Smooth muscle cell (in vitro differentiated cells): ENCODE measurements at regions not wholly inside any gene's neighbourhood (a gene's known extent, or its start where the extent isn't known, plus 50 kb on each side); places are given as distances from the start of the nearest gene placed in this dataset.

ENCODE experiments used
- DNase-seq: peaks from one replicate; lab custom pipeline; 2025; ENCODE audit not compliant: unreplicated experiment; lab: John Stamatoyannopoulos, UW
- H2AFZ ChIP-seq: fragments of 200-600 bp; sonication (generic); 2 replicates; pipeline ENCODE4 v1.6.0; 2016; ENCODE audit warnings: antibody characterized with exemption, low read depth, mild to moderate bottlenecking
- H3F3A ChIP-seq: fragments of 200-600 bp; sonication (generic); 2 replicates; pipeline ENCODE4 v1.6.0; 2017; ENCODE audit warnings: antibody characterized with exemption, low read depth
- H3K27ac ChIP-seq: fragments of 200-600 bp; sonication (generic); 2 replicates; pipeline ENCODE4 v1.5.1; 2016; ENCODE audit warnings: low read depth, mild to moderate bottlenecking
- H3K27me3 ChIP-seq: fragments of 200-600 bp; sonication (generic); 2 replicates; pipeline ENCODE4 v1.6.1; 2016; ENCODE audit warnings: low read depth, mild to moderate bottlenecking
- H3K36me3 ChIP-seq: fragments of 200-600 bp; sonication (generic); 2 replicates; pipeline ENCODE4 v1.5.1; 2016; ENCODE audit warnings: low read depth
- H3K4me1 ChIP-seq: fragments of 200-600 bp; sonication (generic); 2 replicates; pipeline ENCODE4 v1.5.1; 2016; ENCODE audit warnings: low read depth
- H3K4me2 ChIP-seq: fragments of 200-600 bp; sonication (generic); 2 replicates; pipeline ENCODE4 v1.6.0; 2016; ENCODE audit warnings: mild to moderate bottlenecking
- H3K4me3 ChIP-seq: fragments of 200-600 bp; sonication (generic); 2 replicates; pipeline ENCODE4 v1.5.1; 2016; ENCODE audit warnings: mild to moderate bottlenecking
- H3K79me2 ChIP-seq: fragments of 200-600 bp; sonication (generic); 2 replicates; pipeline ENCODE4 v1.6.0; 2016; ENCODE audit warnings: low read depth, mild to moderate bottlenecking
- H3K9ac ChIP-seq: fragments of 200-600 bp; sonication (generic); 2 replicates; pipeline ENCODE4 v1.6.0; 2016; ENCODE audit warnings: low read depth
- H3K9me3 ChIP-seq: fragments of 200-600 bp; sonication (generic); replicated peaks from 2 replicates; pipeline ENCODE4 v1.5.1; 2016; ENCODE audit warnings: low read depth
- H4K20me1 ChIP-seq: fragments of 200-600 bp; sonication (generic); 2 replicates; pipeline ENCODE4 v1.6.0; 2016; ENCODE audit warnings: low read depth
- WGBS: methylation state at CpG from one replicate; pipeline ENCODE4 v1.1.7; 2016; ENCODE audit warnings: low lambda C conversion rate; 5-methylcytosine and 5-hydroxymethylcytosine counted together
- TF ChIP-seq, protein P1 (sequence below): fragments of 200-600 bp; sonication (generic); IDR thresholded peaks from 2 replicates; pipeline ENCODE4 v1.5.1; 2017; ENCODE audit warnings: borderline replicate concordance, mild to moderate bottlenecking, antibody characterized with exemption; ENCODE audit not compliant: insufficient read depth, poor library complexity, severe bottlenecking

DNA sequence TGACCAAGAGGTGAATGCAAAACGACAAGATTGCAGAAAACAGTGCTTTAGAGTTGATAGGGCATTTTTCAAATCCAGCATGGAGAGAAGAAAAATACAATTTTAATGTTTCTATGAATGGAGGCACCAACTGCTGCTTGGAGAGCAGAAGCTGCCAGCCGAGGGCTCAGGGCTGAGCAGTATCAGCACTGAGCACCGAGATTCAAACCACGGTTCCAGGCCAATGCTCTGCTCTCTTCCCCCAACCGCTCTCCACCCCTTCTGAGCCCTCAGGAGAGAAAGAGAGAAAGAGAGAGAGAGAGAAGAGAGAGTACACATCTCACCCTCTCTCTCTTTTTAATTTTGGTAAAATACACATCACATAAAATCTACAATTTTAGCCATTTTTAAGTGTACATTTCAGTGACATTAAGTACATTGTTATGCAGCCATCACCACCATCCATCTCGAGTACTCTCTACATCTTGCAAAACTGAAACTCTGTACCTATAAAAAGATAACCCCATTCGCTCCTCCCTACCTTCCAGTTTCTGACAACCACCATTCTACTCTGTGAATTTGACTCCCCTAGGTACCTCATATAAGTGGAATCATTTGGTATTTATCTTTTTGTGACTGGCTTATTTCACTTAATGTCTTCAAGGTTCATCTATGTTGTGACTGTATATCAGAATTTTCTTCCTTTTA is 333.3 kb downstream of the MIAT start:
- H3K4me2 ChIP-seq, result no peak overlapping the region
- H3K27ac ChIP-seq, result no peak overlapping the region
- no peaks in the 10 kb centered on the region for H4K20me1 ChIP-seq
- H2AFZ ChIP-seq, result no peak overlapping the region
- no peaks in the 10 kb centered on the region for H3K9me3 ChIP-seq
- 83% methylated on average over 7 of the region's 7 CpGs for WGBS
- H3K4me3 ChIP-seq, result no peak overlapping the region
- no peak overlapping the region for H3K9ac ChIP-seq
- no peaks in the 10 kb centered on the region for H3K36me3 ChIP-seq
- TF ChIP-seq, protein P1, sequence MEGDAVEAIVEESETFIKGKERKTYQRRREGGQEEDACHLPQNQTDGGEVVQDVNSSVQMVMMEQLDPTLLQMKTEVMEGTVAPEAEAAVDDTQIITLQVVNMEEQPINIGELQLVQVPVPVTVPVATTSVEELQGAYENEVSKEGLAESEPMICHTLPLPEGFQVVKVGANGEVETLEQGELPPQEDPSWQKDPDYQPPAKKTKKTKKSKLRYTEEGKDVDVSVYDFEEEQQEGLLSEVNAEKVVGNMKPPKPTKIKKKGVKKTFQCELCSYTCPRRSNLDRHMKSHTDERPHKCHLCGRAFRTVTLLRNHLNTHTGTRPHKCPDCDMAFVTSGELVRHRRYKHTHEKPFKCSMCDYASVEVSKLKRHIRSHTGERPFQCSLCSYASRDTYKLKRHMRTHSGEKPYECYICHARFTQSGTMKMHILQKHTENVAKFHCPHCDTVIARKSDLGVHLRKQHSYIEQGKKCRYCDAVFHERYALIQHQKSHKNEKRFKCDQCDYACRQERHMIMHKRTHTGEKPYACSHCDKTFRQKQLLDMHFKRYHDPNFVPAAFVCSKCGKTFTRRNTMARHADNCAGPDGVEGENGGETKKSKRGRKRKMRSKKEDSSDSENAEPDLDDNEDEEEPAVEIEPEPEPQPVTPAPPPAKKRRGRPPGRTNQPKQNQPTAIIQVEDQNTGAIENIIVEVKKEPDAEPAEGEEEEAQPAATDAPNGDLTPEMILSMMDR, result no peak
- peaks cover 47% of the 10 kb centered on the region for H3K27me3 ChIP-seq
- peaks cover 15% of the 10 kb centered on the region for H3K4me1 ChIP-seq
- no peaks in the 10 kb centered on the region for H3F3A ChIP-seq
- H3K79me2 ChIP-seq, result no peaks in the 10 kb centered on the region
- DNase-seq, result no peak

DNA sequence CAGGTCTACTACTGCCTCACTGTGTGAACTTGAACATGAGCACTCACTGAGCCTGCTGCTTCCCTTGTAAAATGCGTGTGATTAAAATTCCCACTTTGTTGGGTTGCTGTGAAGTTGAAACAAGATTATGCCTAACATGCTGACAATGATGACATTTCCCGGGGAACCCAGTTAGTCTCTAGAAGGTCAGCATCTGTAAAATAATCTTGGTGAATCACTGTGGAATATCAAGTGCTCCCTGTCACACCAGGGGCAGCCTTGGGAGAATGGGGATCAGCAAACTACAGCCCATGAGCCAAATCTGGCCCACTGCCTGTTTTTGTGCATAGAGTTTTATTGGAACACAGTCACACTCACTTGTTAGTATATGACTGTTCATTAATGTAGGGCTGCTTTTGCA is 335.2 kb downstream of the MIAT start:
- no peak overlapping the region for H2AFZ ChIP-seq
- no peaks in the 10 kb centered on the region for H3K36me3 ChIP-seq
- H3K27me3 ChIP-seq, result peaks cover 45% of the 10 kb centered on the region
- H3K79me2 ChIP-seq, result no peaks in the 10 kb centered on the region
- H3K4me2 ChIP-seq, result no peak overlapping the region
- no peak overlapping the region for H3K4me3 ChIP-seq
- H3K9me3 ChIP-seq, result no peaks in the 10 kb centered on the region
- WGBS, result 41% methylated on average over 2 of the region's 2 CpGs
- no peak overlapping the region for H3K27ac ChIP-seq
- TF ChIP-seq, protein P1, result no peak
- DNase-seq, result no peak
- no peak overlapping the region for H3K9ac ChIP-seq
- H3K4me1 ChIP-seq, result no peaks in the 10 kb centered on the region
- H4K20me1 ChIP-seq, result no peaks in the 10 kb centered on the region
- H3F3A ChIP-seq, result no peaks in the 10 kb centered on the region

DNA sequence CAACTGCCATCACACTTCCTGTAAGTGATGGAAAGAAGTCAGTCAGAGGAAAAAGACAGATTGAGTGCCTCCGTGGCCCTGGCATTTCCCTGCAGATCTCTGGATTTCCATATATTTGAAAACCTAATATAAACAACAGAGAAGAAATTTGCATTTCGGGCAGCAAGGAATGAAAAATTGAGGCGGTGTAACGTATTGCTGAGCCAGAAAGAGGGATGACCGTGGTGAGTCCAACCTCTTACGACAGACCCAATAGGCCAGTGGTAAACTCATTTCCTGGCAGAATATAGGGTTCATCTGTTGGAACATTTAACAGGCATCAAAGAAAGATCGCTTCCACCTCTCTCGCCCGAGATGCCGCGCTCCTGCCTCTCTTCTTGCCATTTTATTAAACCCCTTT is 336.5 kb downstream of the MIAT start:
- Histone ChIP-seq H3K79me2 (no peaks in the 10 kb centered on the region), H3K36me3 (no peaks in the 10 kb centered on the region)

More for the DNA sequence above, 336.5 kb downstream of the MIAT start:
- 92% methylated on average over 11 of the region's 11 CpGs for WGBS
- no peak overlapping the region for H3K9ac ChIP-seq
- no peaks in the 10 kb centered on the region for H4K20me1 ChIP-seq
- TF ChIP-seq, protein P1, result no peak
- H3K4me2 ChIP-seq, result no peak overlapping the region
- no peaks in the 10 kb centered on the region for H3K4me1 ChIP-seq
- H3F3A ChIP-seq, result no peaks in the 10 kb centered on the region
- no peak overlapping the region for H3K4me3 ChIP-seq
- no peak for DNase-seq
- H2AFZ ChIP-seq, result no peak overlapping the region
- peaks cover 42% of the 10 kb centered on the region for H3K27me3 ChIP-seq
- no peaks in the 10 kb centered on the region for H3K9me3 ChIP-seq
- H3K27ac ChIP-seq, result no peak overlapping the region
